Ovary (tissue), 3 donors: ENCODE measurements at regions not wholly inside any gene's neighbourhood (a gene's known extent, or its start where the extent isn't known, plus 50 kb on each side); places are given as distances from the start of the nearest gene placed in this dataset.
"Not testable (repeated sequence)": the region's sequence is repeated elsewhere in the genome, so short reads cannot be mapped to it uniquely, and the experiment has no call there.

Experiments
- CTCF ChIP-seq, 3 donors: fragments of 450-650 bp in 2 of 3; fragments of 200-600 bp in 1 of 3; IDR thresholded peaks; one replicate each; pipeline versions ENCODE4 v1.5.1 to v1.8.0; 2016 to 2022; ENCODE audit warnings: antibody characterized with exemption in 3 of 3, mild to moderate bottlenecking in 1 of 3
- EP300 ChIP-seq: sonication (generic); formaldehyde crosslinking; IDR thresholded peaks from one replicate; pipeline ENCODE4 v1.6.1; 2017; ENCODE audit warnings: antibody characterized with exemption
- POLR2A ChIP-seq: fragments of 450-650 bp; IDR thresholded peaks from one replicate; pipeline ENCODE4 v1.6.1; 2017; ENCODE audit warnings: antibody characterized with exemption, mild to moderate bottlenecking, moderate library complexity
- donor health status: DM: no; HTN: no; CAD: no.

- TF ChIP-seq CTCF (IDR thresholded peaks at IDR 0.05); POLR2A; EP300: not testable (repeated sequence)
Measured at GRCh38 chr9:138215588-138215987, 338.0 kb downstream of the CACNA1B start.
